Activated T-helper 2 cell treated with anti-CD3 and anti-CD28 coated beads, Interferon-gamma antibody, Interleukin-2, Interleukin-4, amounts not matched to agents 10 μg/mL and 5 μg/mL and 100 μg/mL, durations not matched to agents 14 hours and 24 hours and 36 hours (primary cell): ENCODE measurements at regions not wholly inside any gene's neighbourhood (a gene's known extent, or its start where the extent isn't known, plus 50 kb on each side); places are given as distances from the start of the nearest gene placed in this dataset.
"Not testable (repeated sequence)": the region's sequence is repeated elsewhere in the genome, so short reads cannot be mapped to it uniquely, and the experiment has no call there.

ENCODE experiments used
- DNase-seq: peaks from one replicate; pipeline ENCODE4 v3.0.0; 2021; ENCODE audit warnings: low spot score
- H3K27ac Mint-ChIP-seq: one replicate; pipeline ENCODE4 v1.8.0; 2021; ENCODE audit warnings: mixed read lengths
- H3K27me3 Mint-ChIP-seq: one replicate; pipeline ENCODE4 v1.8.0; 2021; ENCODE audit warnings: low read depth, mixed read lengths
- H3K36me3 Mint-ChIP-seq: one replicate; pipeline ENCODE4 v1.8.0; 2021; ENCODE audit warnings: low read depth, mixed read lengths
- H3K4me1 Mint-ChIP-seq: one replicate; pipeline ENCODE4 v1.8.0; 2021; ENCODE audit warnings: low read depth, mixed read lengths
- H3K4me3 Mint-ChIP-seq: one replicate; pipeline ENCODE4 v1.8.0; 2021; ENCODE audit warnings: low read depth, mild to moderate bottlenecking, moderate library complexity, mixed read lengths
- H3K9me3 Mint-ChIP-seq: one replicate; pipeline ENCODE4 v1.8.0; 2021; ENCODE audit warnings: mixed read lengths
- intact Hi-C: fragments of 100-400 bp; cut with micrococcal nuclease; formaldehyde crosslinking; loops from one replicate; pipeline ENCODE4 v1.15.1; 2023

GRCh38 chr1:168472223-168472622 lies 71.6 kb downstream of the XCL2 start:
- no peak overlapping the region for H3K27ac Mint-ChIP-seq
- no peaks in the 10 kb centered on the region for H3K27me3 Mint-ChIP-seq
- intact Hi-C loops: loop anchor here (10.0 kb wide), 1 partner anchor 477 kb away; no protein-coding TSS in a partner anchor
- H3K36me3 Mint-ChIP-seq: peaks cover 21% of the 10 kb centered on the region
- H3K4me1 Mint-ChIP-seq: peaks cover 43% of the 10 kb centered on the region
- H3K9me3 Mint-ChIP-seq: peaks cover 38% of the 10 kb centered on the region
- DNase-seq: no peak
- no peak overlapping the region for H3K4me3 Mint-ChIP-seq

- Mint-ChIP-seq H3K27me3 (no peaks in the 10 kb centered on the region), H3K9me3 (peaks cover 33% of the 10 kb centered on the region), H3K36me3 (peaks cover 21% of the 10 kb centered on the region), H3K4me1 (peaks cover 49% of the 10 kb centered on the region), H3K27ac (no peak overlapping the region), H3K4me3 (no peak overlapping the region)
- intact Hi-C loops: loop anchor here (1.0 to 10.0 kb wide), 2 partner anchors 49 to 476 kb away; no protein-coding TSS in a partner anchor
- DNase-seq: no peak
These were observed 72.8 kb downstream of the XCL2 start for GRCh38 chr1:168470901-168471431.

GRCh38 chr1:168469690-168470089 lies 74.1 kb downstream of the XCL2 start:
- Mint-ChIP-seq H3K27me3 (no peaks in the 10 kb centered on the region), H3K36me3 (peaks cover 14% of the 10 kb centered on the region), H3K4me1 (peaks cover 58% of the 10 kb centered on the region), H3K27ac (peak overlapping the region; percentile 4), H3K4me3 (no peak overlapping the region), H3K9me3 (peaks cover 23% of the 10 kb centered on the region)
- DNase-seq: peak; percentile 28
- intact Hi-C loops: loop anchor here (1.0 to 10.0 kb wide), 8 partner anchors 51 to 898 kb away; partner anchors contain the start of genes BLZF1 and NME7

- DNase-seq: no peak
- Mint-ChIP-seq H3K27ac (peak overlapping the region; percentile 35), H3K4me3 (no peak overlapping the region), H3K36me3 (peaks cover 13% of the 10 kb centered on the region), H3K9me3 (peaks cover 18% of the 10 kb centered on the region), H3K27me3 (no peaks in the 10 kb centered on the region), H3K4me1 (peaks cover 58% of the 10 kb centered on the region)
- intact Hi-C loops: loop anchor here (2.0 to 10.0 kb wide), 6 partner anchors 62 to 898 kb away; partner anchors contain the start of genes BLZF1 and NME7
These were observed 75.0 kb downstream of the XCL2 start for GRCh38 chr1:168468822-168469221.

GRCh38 chr1:168468042-168468809 lies 75.6 kb downstream of the XCL2 start:
- DNase-seq: no peak
- Mint-ChIP-seq H3K36me3 (peaks cover 13% of the 10 kb centered on the region), H3K4me1 (peaks cover 58% of the 10 kb centered on the region), H3K27ac (peak overlapping the region; percentile 17), H3K27me3 (no peaks in the 10 kb centered on the region), H3K9me3 (peaks cover 12% of the 10 kb centered on the region), H3K4me3 (no peak overlapping the region)
- intact Hi-C loops: loop anchor here (2.0 to 10.0 kb wide), 6 partner anchors 61 to 899 kb away; partner anchors contain the start of genes BLZF1 and NME7

- no peaks in the 10 kb centered on the region for H3K27me3 Mint-ChIP-seq
- DNase-seq: no peak
- H3K4me1 Mint-ChIP-seq: peaks cover 58% of the 10 kb centered on the region
- intact Hi-C loops: loop anchor here (1.0 to 10.0 kb wide), 9 partner anchors 23 to 900 kb away; partner anchors contain the start of genes BLZF1 and NME7
- peak overlapping the region; percentile 51 for H3K4me3 Mint-ChIP-seq
- H3K36me3 Mint-ChIP-seq: peaks cover 10% of the 10 kb centered on the region
- H3K27ac Mint-ChIP-seq: peak overlapping the region; percentile 76
- H3K9me3 Mint-ChIP-seq: peaks cover 5% of the 10 kb centered on the region
These were observed 76.3 kb downstream of the XCL2 start for GRCh38 chr1:168467452-168467851.

GRCh38 chr1:168466714-168467131 lies 77.1 kb downstream of the XCL2 start:
- Mint-ChIP-seq H3K4me3 (no peak overlapping the region), H3K27ac (peak overlapping the region; percentile 76), H3K27me3 (no peaks in the 10 kb centered on the region), H3K36me3 (peaks cover 15% of the 10 kb centered on the region), H3K9me3 (peaks cover 6% of the 10 kb centered on the region), H3K4me1 (peaks cover 58% of the 10 kb centered on the region)
- no peak for DNase-seq
- intact Hi-C loops: loop anchor here (1.0 to 10.0 kb wide), 10 partner anchors 22 to 901 kb away; partner anchors contain the start of genes BLZF1 and NME7

GRCh38 chr1:168466092-168466713 lies 77.6 kb downstream of the XCL2 start:
- H3K4me3 Mint-ChIP-seq: no peak overlapping the region

GRCh38 chr1:168461108-168461507 lies 82.7 kb downstream of the XCL2 start:
- H3K27me3 Mint-ChIP-seq, H3K4me3 Mint-ChIP-seq, DNase-seq, H3K27ac Mint-ChIP-seq: not testable (repeated sequence)
- peaks cover 35% of the 10 kb centered on the region for H3K9me3 Mint-ChIP-seq
- H3K36me3 Mint-ChIP-seq: peaks cover 34% of the 10 kb centered on the region
- peaks cover 28% of the 10 kb centered on the region for H3K4me1 Mint-ChIP-seq
- intact Hi-C loops: loop anchor here (10.0 kb wide), 2 partner anchors 634 to 864 kb away; no protein-coding TSS in a partner anchor

More at GRCh38 chr1:168466092-168466713, 77.6 kb downstream of the XCL2 start:
- peak overlapping the region; percentile 76 for H3K27ac Mint-ChIP-seq
- DNase-seq: no peak
- peaks cover 11% of the 10 kb centered on the region for H3K9me3 Mint-ChIP-seq
- peaks cover 20% of the 10 kb centered on the region for H3K36me3 Mint-ChIP-seq
- H3K27me3 Mint-ChIP-seq: no peaks in the 10 kb centered on the region
- H3K4me1 Mint-ChIP-seq: peaks cover 58% of the 10 kb centered on the region
- intact Hi-C loops: loop anchor here (1.0 to 10.0 kb wide), 8 partner anchors 27 to 901 kb away; partner anchors contain the start of genes BLZF1 and NME7

GRCh38 chr1:168457296-168457695 lies 86.5 kb downstream of the XCL2 start:
- Mint-ChIP-seq H3K4me1 (peaks cover 26% of the 10 kb centered on the region), H3K9me3 (peaks cover 41% of the 10 kb centered on the region), H3K36me3 (peaks cover 34% of the 10 kb centered on the region)
- H3K4me3 Mint-ChIP-seq, H3K27me3 Mint-ChIP-seq, DNase-seq, H3K27ac Mint-ChIP-seq, intact Hi-C loops: not testable (repeated sequence)

- peaks cover 31% of the 10 kb centered on the region for H3K4me1 Mint-ChIP-seq
- H3K27me3 Mint-ChIP-seq: peaks cover 2% of the 10 kb centered on the region
- DNase-seq: no peak
- H3K27ac Mint-ChIP-seq: no peak overlapping the region
- intact Hi-C loops: no loop called here
- peaks cover 27% of the 10 kb centered on the region for H3K36me3 Mint-ChIP-seq
- H3K9me3 Mint-ChIP-seq: peaks cover 33% of the 10 kb centered on the region
- H3K4me3 Mint-ChIP-seq: no peak overlapping the region
These were observed 88.0 kb downstream of the XCL2 start for GRCh38 chr1:168455764-168456163.

- intact Hi-C loops: no loop called here
These were observed 89.5 kb downstream of the XCL2 start for GRCh38 chr1:168454211-168454815.

More at GRCh38 chr1:168454211-168454815, 89.5 kb downstream of the XCL2 start:
- peaks cover 22% of the 10 kb centered on the region for H3K9me3 Mint-ChIP-seq
- no peaks in the 10 kb centered on the region for H3K27me3 Mint-ChIP-seq
- peaks cover 16% of the 10 kb centered on the region for H3K36me3 Mint-ChIP-seq
- H3K27ac Mint-ChIP-seq: no peak overlapping the region
- no peak overlapping the region for H3K4me3 Mint-ChIP-seq
- DNase-seq: no peak
- peaks cover 28% of the 10 kb centered on the region for H3K4me1 Mint-ChIP-seq
